ENCODE measurements at regions not wholly inside any gene's neighbourhood (a gene's known extent, or its start where the extent isn't known, plus 50 kb on each side); places are given as distances from the start of the nearest gene placed in this dataset.

- intact Hi-C loops (cut with DNase I; ENCODE audit: low total_unique reads), result no loop called here
- no peaks in the 10 kb centered on the region for H3K27me3 ChIP-seq
- H3K9me3 ChIP-seq, result no peaks in the 10 kb centered on the region
- H3K36me3 ChIP-seq, result no peaks in the 10 kb centered on the region
- DNase-seq (ENCODE audit: low spot score in 2 of 2), result no peak
- no peaks in the 10 kb centered on the region for H3K4me1 ChIP-seq
- no peak overlapping the region for H3K4me3 ChIP-seq
- no peak for TF ChIP-seq POLR2A (IDR thresholded peaks at IDR 0.05)
- no peak overlapping the region for H3K27ac ChIP-seq
Measured at GRCh38 chr11:28756977-28757376, 648.8 kb downstream of the METTL15 start.

DNA sequence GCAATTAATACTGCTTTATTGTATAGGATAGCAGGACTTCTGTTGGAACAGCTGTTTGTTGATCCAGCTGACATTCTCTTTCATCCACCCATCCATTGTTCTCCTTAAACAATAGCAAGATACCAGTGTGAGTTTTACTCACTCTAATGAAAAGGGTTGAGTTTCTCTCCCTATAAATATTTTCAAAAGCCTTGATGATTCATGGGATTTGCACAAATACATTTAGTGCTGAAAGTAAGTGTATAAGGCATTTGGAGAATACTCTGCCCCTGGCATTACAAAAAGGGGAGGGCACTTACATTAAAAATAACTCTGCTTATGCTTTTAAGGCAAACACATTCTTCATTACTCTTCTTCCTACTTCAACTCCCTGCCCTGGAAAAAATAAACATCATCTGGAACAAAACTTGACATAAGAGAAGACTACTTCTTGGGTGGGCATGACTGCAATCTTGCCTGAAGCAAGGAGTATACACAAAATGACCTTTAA is 634.9 kb downstream of the METTL15 start:
- intact Hi-C loops (cut with DNase I; ENCODE audit: low total_unique reads), result no loop called here
- Histone ChIP-seq H3K4me1 (no peaks in the 10 kb centered on the region), H3K27ac (no peak overlapping the region), H3K9me3 (no peaks in the 10 kb centered on the region), H3K27me3 (no peaks in the 10 kb centered on the region), H3K4me3 (no peak overlapping the region), H3K36me3 (no peaks in the 10 kb centered on the region)
- no peak for DNase-seq (ENCODE audit: low spot score in 2 of 2)
- TF ChIP-seq, protein P1, sequence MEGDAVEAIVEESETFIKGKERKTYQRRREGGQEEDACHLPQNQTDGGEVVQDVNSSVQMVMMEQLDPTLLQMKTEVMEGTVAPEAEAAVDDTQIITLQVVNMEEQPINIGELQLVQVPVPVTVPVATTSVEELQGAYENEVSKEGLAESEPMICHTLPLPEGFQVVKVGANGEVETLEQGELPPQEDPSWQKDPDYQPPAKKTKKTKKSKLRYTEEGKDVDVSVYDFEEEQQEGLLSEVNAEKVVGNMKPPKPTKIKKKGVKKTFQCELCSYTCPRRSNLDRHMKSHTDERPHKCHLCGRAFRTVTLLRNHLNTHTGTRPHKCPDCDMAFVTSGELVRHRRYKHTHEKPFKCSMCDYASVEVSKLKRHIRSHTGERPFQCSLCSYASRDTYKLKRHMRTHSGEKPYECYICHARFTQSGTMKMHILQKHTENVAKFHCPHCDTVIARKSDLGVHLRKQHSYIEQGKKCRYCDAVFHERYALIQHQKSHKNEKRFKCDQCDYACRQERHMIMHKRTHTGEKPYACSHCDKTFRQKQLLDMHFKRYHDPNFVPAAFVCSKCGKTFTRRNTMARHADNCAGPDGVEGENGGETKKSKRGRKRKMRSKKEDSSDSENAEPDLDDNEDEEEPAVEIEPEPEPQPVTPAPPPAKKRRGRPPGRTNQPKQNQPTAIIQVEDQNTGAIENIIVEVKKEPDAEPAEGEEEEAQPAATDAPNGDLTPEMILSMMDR (IDR thresholded peaks at IDR 0.05), result no peak
- TF ChIP-seq POLR2AphosphoS5 (IDR thresholded peaks at IDR 0.05), result no peak
- TF ChIP-seq POLR2A (IDR thresholded peaks at IDR 0.05), result no peak

GRCh38 chr11:28739489-28740280 is 631.5 kb downstream of the METTL15 start:
- no peaks in the 10 kb centered on the region for H3K27me3 ChIP-seq
- intact Hi-C loops (cut with DNase I; ENCODE audit: low total_unique reads), result no loop called here
- no peak for DNase-seq (ENCODE audit: low spot score in 2 of 2)
- H3K4me1 ChIP-seq, result no peaks in the 10 kb centered on the region
- TF ChIP-seq, protein P1 (IDR thresholded peaks at IDR 0.05), result no peak
- TF ChIP-seq POLR2A (IDR thresholded peaks at IDR 0.05) (no peak), POLR2AphosphoS5 (IDR thresholded peaks at IDR 0.05) (no peak)
- H3K4me3 ChIP-seq, result no peak overlapping the region
- H3K36me3 ChIP-seq, result no peaks in the 10 kb centered on the region
- no peaks in the 10 kb centered on the region for H3K9me3 ChIP-seq
- no peak overlapping the region for H3K27ac ChIP-seq

DNA sequence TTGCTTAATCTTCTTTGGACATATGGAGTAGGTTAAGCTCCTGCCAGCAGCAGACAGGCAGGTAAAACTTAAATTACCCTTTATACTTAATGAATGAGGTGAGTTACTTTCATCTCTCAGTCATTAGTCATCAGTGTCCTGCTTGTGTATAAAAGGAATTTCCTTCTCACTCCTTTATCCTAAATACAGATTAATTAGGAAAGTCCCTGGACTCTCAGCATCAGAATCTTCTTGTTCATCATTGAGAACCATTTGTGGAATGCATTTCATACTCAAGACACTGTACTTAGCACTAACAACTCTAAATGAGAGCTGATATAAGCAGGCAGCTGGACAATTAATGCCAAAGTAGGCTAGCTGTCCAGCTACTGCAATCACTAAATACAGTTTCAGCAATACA is 630.4 kb downstream of the METTL15 start:
- Histone ChIP-seq H3K4me3 (no peak overlapping the region), H3K27ac (no peak overlapping the region), H3K27me3 (no peaks in the 10 kb centered on the region), H3K36me3 (no peaks in the 10 kb centered on the region), H3K9me3 (no peaks in the 10 kb centered on the region), H3K4me1 (no peaks in the 10 kb centered on the region)
- DNase-seq (ENCODE audit: low spot score in 2 of 2), result no peak
- no peak for TF ChIP-seq POLR2AphosphoS5 (IDR thresholded peaks at IDR 0.05)
- TF ChIP-seq, protein P1 (IDR thresholded peaks at IDR 0.05), result no peak
- TF ChIP-seq POLR2A (IDR thresholded peaks at IDR 0.05), result no peak
- intact Hi-C loops (cut with DNase I; ENCODE audit: low total_unique reads), result no loop called here

DNA sequence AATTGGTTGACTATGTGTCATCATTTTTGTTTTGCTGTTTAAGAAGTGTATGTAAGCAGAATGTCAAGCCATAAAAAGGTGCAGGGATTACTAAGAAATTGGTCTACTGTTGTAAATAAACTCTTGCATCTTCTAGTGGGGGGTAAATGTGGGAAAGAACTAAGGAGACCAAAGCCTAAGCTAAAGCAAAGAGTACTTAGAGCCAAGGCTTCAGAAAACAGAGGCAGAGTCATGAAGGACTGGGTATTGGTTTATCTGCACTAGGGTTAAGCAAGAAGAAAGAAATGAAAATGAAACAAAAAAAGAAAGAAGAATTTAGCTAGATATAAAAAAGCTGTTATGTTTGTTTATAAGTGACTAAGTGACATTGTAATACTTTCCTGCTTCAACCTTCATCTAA is 628.1 kb downstream of the METTL15 start:
- Histone ChIP-seq H3K36me3 (no peaks in the 10 kb centered on the region), H3K9me3 (no peaks in the 10 kb centered on the region), H3K27me3 (no peaks in the 10 kb centered on the region), H3K4me1 (no peaks in the 10 kb centered on the region), H3K4me3 (no peak overlapping the region), H3K27ac (no peak overlapping the region)
- intact Hi-C loops (cut with DNase I; ENCODE audit: low total_unique reads), result no loop called here
- TF ChIP-seq POLR2AphosphoS5 (IDR thresholded peaks at IDR 0.05), result no peak
- no peak for DNase-seq (ENCODE audit: low spot score in 2 of 2)

- no peak overlapping the region for H3K27ac ChIP-seq
- H3K36me3 ChIP-seq, result no peaks in the 10 kb centered on the region
- H3K9me3 ChIP-seq, result no peaks in the 10 kb centered on the region
- no peak for DNase-seq (ENCODE audit: low spot score in 2 of 2)
- H3K27me3 ChIP-seq, result no peaks in the 10 kb centered on the region
- intact Hi-C loops (cut with DNase I; ENCODE audit: low total_unique reads), result no loop called here
- H3K4me3 ChIP-seq, result no peak overlapping the region
- TF ChIP-seq, protein P1 (IDR thresholded peaks at IDR 0.05), result no peak
- TF ChIP-seq POLR2A (IDR thresholded peaks at IDR 0.05), result no peak
- no peak for TF ChIP-seq POLR2AphosphoS5 (IDR thresholded peaks at IDR 0.05)
- no peaks in the 10 kb centered on the region for H3K4me1 ChIP-seq
Measured at GRCh38 chr11:28735511-28735910, 627.3 kb downstream of the METTL15 start.

Measured in breast epithelium (tissue), 4 donors.